SK-N-MC (cell line): ENCODE measurements at regions not wholly inside any gene's neighbourhood (a gene's known extent, or its start where the extent isn't known, plus 50 kb on each side); places are given as distances from the start of the nearest gene placed in this dataset.

Experiments
- EZH2 ChIP-seq: fragments of 200-600 bp; sonication (generic); IDR thresholded peaks from one replicate; pipeline ENCODE4 v1.6.1; 2017; ENCODE audit warnings: antibody characterized with exemption
- POLR2AphosphoS5 ChIP-seq: IDR thresholded peaks from 2 replicates; pipeline ENCODE4 v1.6.1; 2012; ENCODE audit warnings: mild to moderate bottlenecking, low read depth, low read length, borderline replicate concordance

GRCh38 chr12:91706466-91706865, 439.2 kb downstream of the BTG1 start:
- TF ChIP-seq POLR2AphosphoS5 (no peak), EZH2 (no peak)
